HG03060 (cell line): ENCODE measurements at regions not wholly inside any gene's neighbourhood (a gene's known extent, or its start where the extent isn't known, plus 50 kb on each side); places are given as distances from the start of the nearest gene placed in this dataset.
"Not testable (repeated sequence)": the region's sequence is repeated elsewhere in the genome, so short reads cannot be mapped to it uniquely, and the experiment has no call there.

Experiments
- ATAC-seq: cut with Tn5 transposase; IDR thresholded peaks from one replicate; pipeline ENCODE4 v1.9.1; 2021; ENCODE audit warnings: low read depth, moderate number of reproducible peaks; ENCODE audit not compliant: unreplicated experiment

GRCh38 chr4:134145369-134145768 is 56.2 kb downstream of the PABPC4L start:
- ATAC-seq: no peak

GRCh38 chr4:134144337-134144736 is 57.3 kb downstream of the PABPC4L start:
- ATAC-seq: no peak

GRCh38 chr4:134141728-134142127 is 59.9 kb downstream of the PABPC4L start:
- no peak for ATAC-seq

GRCh38 chr4:134139188-134139587 is 62.4 kb downstream of the PABPC4L start:
- ATAC-seq: no peak

GRCh38 chr4:134132086-134132783 is 69.4 kb downstream of the PABPC4L start:
- no peak for ATAC-seq

GRCh38 chr4:134126955-134127354 is 74.6 kb downstream of the PABPC4L start:
- ATAC-seq: no peak

- ATAC-seq: no peak
Measured at GRCh38 chr4:134126000-134126560, 75.5 kb downstream of the PABPC4L start.

GRCh38 chr4:134122903-134123302 is 78.7 kb downstream of the PABPC4L start:
- no peak for ATAC-seq

- ATAC-seq: no peak
Measured at GRCh38 chr4:134117392-134118183, 84.0 kb downstream of the PABPC4L start.

GRCh38 chr4:134089885-134090284 is 111.7 kb downstream of the PABPC4L start:
- ATAC-seq: no peak

GRCh38 chr4:134085496-134085895 is 116.1 kb downstream of the PABPC4L start:
- no peak for ATAC-seq

- not testable (repeated sequence) for ATAC-seq
Measured at GRCh38 chr4:134079085-134079484, 122.5 kb downstream of the PABPC4L start.

GRCh38 chr4:134078230-134078914 is 123.2 kb downstream of the PABPC4L start:
- peak; percentile 93 for ATAC-seq

GRCh38 chr4:134073711-134074110 is 127.9 kb downstream of the PABPC4L start:
- no peak for ATAC-seq

- ATAC-seq: no peak
Measured at GRCh38 chr4:134072137-134072536, 129.5 kb downstream of the PABPC4L start.

- ATAC-seq: no peak
Measured at GRCh38 chr4:134070174-134070573, 131.4 kb downstream of the PABPC4L start.

GRCh38 chr4:134057356-134057755 is 144.2 kb downstream of the PABPC4L start:
- no peak for ATAC-seq

GRCh38 chr4:134046221-134046620 is 155.4 kb downstream of the PABPC4L start:
- ATAC-seq: not testable (repeated sequence)

- no peak for ATAC-seq
Measured at GRCh38 chr4:134045411-134045810, 156.2 kb downstream of the PABPC4L start.

- no peak for ATAC-seq
Measured at GRCh38 chr4:134043266-134043665, 158.3 kb downstream of the PABPC4L start.

GRCh38 chr4:134028421-134028820 is 173.2 kb downstream of the PABPC4L start:
- ATAC-seq: no peak
